ENCODE measurements at regions not wholly inside any gene's neighbourhood (a gene's known extent, or its start where the extent isn't known, plus 50 kb on each side); places are given as distances from the start of the nearest gene placed in this dataset.

- TF ChIP-seq CTCF (IDR thresholded peaks at IDR 0.05), result no peak
- no peak for TF ChIP-seq POLR2A (IDR thresholded peaks at IDR 0.05)
Measured at GRCh38 chr15:93146196-93146595, 57.2 kb upstream of the RGMA start.
